ENCODE measurements at regions not wholly inside any gene's neighbourhood (a gene's known extent, or its start where the extent isn't known, plus 50 kb on each side); places are given as distances from the start of the nearest gene placed in this dataset.

GRCh38 chr2:158740127-158740526, 55.0 kb upstream of the DAPL1 start:
- TF ChIP-seq CTCF (IDR thresholded peaks at IDR 0.05) = no peak
- Histone ChIP-seq H3K27me3 (peaks cover 0 to 8% of the 10 kb centered on the region in 2 donors), H3K27ac (no peak overlapping the region), H3K9me3 (no peaks in the 10 kb centered on the region), H3K4me3 (no peak overlapping the region), H3K4me1 (no peaks in the 10 kb centered on the region), H3K36me3 (no peaks in the 10 kb centered on the region)
- intact Hi-C loops (cut with DNase I; ENCODE audit: low total_unique reads) = no loop called here
- no peak for DNase-seq

- peaks cover 0 to 12% of the 10 kb centered on the region in 2 donors for H3K27me3 ChIP-seq
- no peaks in the 10 kb centered on the region for H3K9me3 ChIP-seq
- H3K4me3 ChIP-seq = no peak overlapping the region
- H3K27ac ChIP-seq = no peak overlapping the region
- TF ChIP-seq CTCF (IDR thresholded peaks at IDR 0.05) = no peak
- intact Hi-C loops (cut with DNase I; ENCODE audit: low total_unique reads) = no loop called here
- H3K4me1 ChIP-seq = no peaks in the 10 kb centered on the region
- no peak for DNase-seq
- H3K36me3 ChIP-seq = no peaks in the 10 kb centered on the region
Measured at GRCh38 chr2:158740621-158741020, 54.5 kb upstream of the DAPL1 start.

GRCh38 chr2:158741625-158742024, 53.5 kb upstream of the DAPL1 start:
- Histone ChIP-seq H3K27ac (no peak overlapping the region), H3K4me1 (no peaks in the 10 kb centered on the region), H3K36me3 (no peaks in the 10 kb centered on the region), H3K9me3 (no peaks in the 10 kb centered on the region), H3K4me3 (no peak overlapping the region), H3K27me3 (peaks cover 0 to 20% of the 10 kb centered on the region in 2 donors)
- intact Hi-C loops (cut with DNase I; ENCODE audit: low total_unique reads) = no loop called here
- DNase-seq = no peak
- TF ChIP-seq CTCF (IDR thresholded peaks at IDR 0.05) = no peak

GRCh38 chr2:158742536-158742935, 52.6 kb upstream of the DAPL1 start:
- Histone ChIP-seq H3K4me3 (no peak overlapping the region), H3K36me3 (no peaks in the 10 kb centered on the region), H3K27ac (no peak overlapping the region), H3K27me3 (peaks cover 0 to 24% of the 10 kb centered on the region in 2 donors), H3K9me3 (no peaks in the 10 kb centered on the region), H3K4me1 (no peaks in the 10 kb centered on the region)
- intact Hi-C loops (cut with DNase I; ENCODE audit: low total_unique reads) = no loop called here
- no peak for TF ChIP-seq CTCF (IDR thresholded peaks at IDR 0.05)
- DNase-seq = no peak

- Histone ChIP-seq H3K9me3 (no peaks in the 10 kb centered on the region), H3K36me3 (no peaks in the 10 kb centered on the region), H3K4me3 (no peak overlapping the region), H3K27me3 (peaks cover 0 to 31% of the 10 kb centered on the region in 2 donors), H3K4me1 (no peaks in the 10 kb centered on the region), H3K27ac (no peak overlapping the region)
- intact Hi-C loops (cut with DNase I; ENCODE audit: low total_unique reads) = no loop called here
- DNase-seq = no peak
- no peak for TF ChIP-seq CTCF (IDR thresholded peaks at IDR 0.05)
Measured at GRCh38 chr2:158743466-158743865, 51.7 kb upstream of the DAPL1 start.

GRCh38 chr2:158743879-158744278, 51.2 kb upstream of the DAPL1 start:
- H3K9me3 ChIP-seq = no peaks in the 10 kb centered on the region
- H3K27me3 ChIP-seq = peaks cover 0 to 31% of the 10 kb centered on the region in 2 donors
- no peak for DNase-seq
- no peaks in the 10 kb centered on the region for H3K4me1 ChIP-seq
- intact Hi-C loops (cut with DNase I; ENCODE audit: low total_unique reads) = no loop called here
- H3K4me3 ChIP-seq = no peak overlapping the region
- no peaks in the 10 kb centered on the region for H3K36me3 ChIP-seq
- no peak overlapping the region for H3K27ac ChIP-seq
- TF ChIP-seq CTCF (IDR thresholded peaks at IDR 0.05) = no peak

All from tibial artery (tissue), 4 donors.